Activated naive CD4-positive, alpha-beta T cell treated with anti-CD3 and anti-CD28 coated beads for 36 hours (primary cell): ENCODE measurements at regions not wholly inside any gene's neighbourhood (a gene's known extent, or its start where the extent isn't known, plus 50 kb on each side); places are given as distances from the start of the nearest gene placed in this dataset.

ENCODE experiments used
- CTCF ChIA-PET: fragments of 350-600 bp; sonication (Branson Sonifier 250); formaldehyde crosslinking; loops from one replicate; lab custom pipeline; 2021; ENCODE audit warnings: antibody characterized with exemption; lab: Charles Lee
- DNase-seq: peaks from one replicate; pipeline ENCODE4 v3.0.0-alpha.2; 2020
- H3K27ac Mint-ChIP-seq: one replicate; pipeline ENCODE4 v1.8.0; 2021; ENCODE audit warnings: mild to moderate bottlenecking, mixed read lengths
- H3K27me3 Mint-ChIP-seq: one replicate; pipeline ENCODE4 v1.8.0; 2021; ENCODE audit warnings: low read depth, mixed read lengths
- H3K36me3 Mint-ChIP-seq: one replicate; pipeline ENCODE4 v1.8.0; 2021; ENCODE audit warnings: low read depth, mixed read lengths
- H3K4me1 Mint-ChIP-seq: one replicate; pipeline ENCODE4 v1.8.0; 2021; ENCODE audit warnings: low read depth, mixed read lengths
- H3K4me3 Mint-ChIP-seq: one replicate; pipeline ENCODE4 v1.8.0; 2021; ENCODE audit warnings: mild to moderate bottlenecking, moderate library complexity, mixed read lengths
- H3K9me3 Mint-ChIP-seq: one replicate; pipeline ENCODE4 v1.8.0; 2021; ENCODE audit warnings: mixed read lengths
- intact Hi-C: fragments of 100-400 bp; cut with micrococcal nuclease; formaldehyde crosslinking; loops from one replicate; pipeline ENCODE4 v1.15.1; 2023

DNA sequence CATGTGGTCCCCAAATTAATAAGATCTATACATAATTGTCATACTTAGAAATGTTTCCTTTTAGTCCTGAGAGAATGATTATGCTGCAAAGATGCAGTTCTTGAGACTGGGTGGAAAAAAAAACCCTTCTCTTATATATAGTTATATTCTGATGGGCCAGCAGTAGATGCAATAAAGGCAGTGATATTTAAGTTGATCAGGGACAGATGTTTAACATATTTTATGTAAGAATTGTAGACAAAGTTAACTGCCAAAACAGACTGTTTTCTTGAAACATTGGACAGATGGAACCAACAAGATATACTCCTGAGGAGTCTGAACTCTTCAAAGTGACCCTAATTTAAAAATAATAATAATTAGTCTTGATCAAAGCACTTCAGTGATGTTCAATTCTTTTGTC, 172.0 kb upstream of the LRIG1 start:
- Mint-ChIP-seq H3K27me3 (no peaks in the 10 kb centered on the region), H3K36me3 (no peaks in the 10 kb centered on the region), H3K9me3 (no peaks in the 10 kb centered on the region), H3K27ac (no peak overlapping the region), H3K4me1 (no peaks in the 10 kb centered on the region), H3K4me3 (no peak overlapping the region)
- CTCF ChIA-PET, result no interaction called here
- intact Hi-C loops, result no loop called here
- no peak for DNase-seq

DNA sequence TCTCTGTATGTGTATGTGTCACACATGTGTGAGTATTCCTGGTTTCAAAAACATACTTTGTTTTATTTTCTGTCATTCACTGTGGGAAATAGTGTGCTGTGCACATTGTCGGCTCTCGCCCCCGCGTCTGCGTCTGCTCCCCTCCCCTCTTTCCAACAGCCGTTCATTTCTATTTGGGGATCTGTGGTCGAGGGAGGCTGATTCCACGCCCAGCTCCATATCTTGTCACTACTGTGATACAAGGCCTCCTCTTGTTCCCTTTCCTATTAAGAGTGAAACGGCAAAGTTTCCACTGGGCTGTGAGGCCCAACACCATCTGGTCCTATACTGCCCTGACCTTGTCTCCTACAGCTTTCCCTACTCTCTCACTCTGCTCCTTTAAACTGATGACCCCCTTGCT, 172.5 kb upstream of the LRIG1 start:
- Mint-ChIP-seq H3K27ac (no peak overlapping the region), H3K4me3 (no peak overlapping the region), H3K27me3 (no peaks in the 10 kb centered on the region), H3K36me3 (no peaks in the 10 kb centered on the region), H3K4me1 (no peaks in the 10 kb centered on the region), H3K9me3 (peaks cover 2% of the 10 kb centered on the region)
- CTCF ChIA-PET, result no interaction called here
- no peak for DNase-seq
- intact Hi-C loops, result no loop called here

DNA sequence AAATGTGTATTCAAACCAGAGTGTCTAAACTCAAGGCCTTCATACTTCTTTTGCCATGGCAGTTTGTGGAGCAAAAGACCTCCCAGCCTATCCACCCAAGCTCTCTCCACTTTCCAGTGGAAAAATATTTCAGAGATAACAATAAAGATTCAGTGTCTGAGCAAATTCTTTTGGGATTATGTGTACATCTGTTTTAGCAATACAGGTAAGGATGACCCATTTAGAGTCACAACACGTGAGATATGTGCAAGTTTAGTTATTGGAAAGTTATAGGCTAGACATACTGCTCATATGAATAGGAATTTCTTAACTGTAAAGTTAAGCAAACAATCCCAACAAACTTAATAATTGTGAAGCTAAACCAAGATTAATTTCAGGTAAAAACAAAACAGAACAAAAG, 174.5 kb upstream of the LRIG1 start:
- Mint-ChIP-seq H3K27me3 (no peaks in the 10 kb centered on the region), H3K27ac (no peak overlapping the region), H3K9me3 (peaks cover 4% of the 10 kb centered on the region), H3K36me3 (no peaks in the 10 kb centered on the region), H3K4me1 (no peaks in the 10 kb centered on the region), H3K4me3 (no peak overlapping the region)
- no peak for DNase-seq
- intact Hi-C loops, result no loop called here
- CTCF ChIA-PET, result no interaction called here

DNA sequence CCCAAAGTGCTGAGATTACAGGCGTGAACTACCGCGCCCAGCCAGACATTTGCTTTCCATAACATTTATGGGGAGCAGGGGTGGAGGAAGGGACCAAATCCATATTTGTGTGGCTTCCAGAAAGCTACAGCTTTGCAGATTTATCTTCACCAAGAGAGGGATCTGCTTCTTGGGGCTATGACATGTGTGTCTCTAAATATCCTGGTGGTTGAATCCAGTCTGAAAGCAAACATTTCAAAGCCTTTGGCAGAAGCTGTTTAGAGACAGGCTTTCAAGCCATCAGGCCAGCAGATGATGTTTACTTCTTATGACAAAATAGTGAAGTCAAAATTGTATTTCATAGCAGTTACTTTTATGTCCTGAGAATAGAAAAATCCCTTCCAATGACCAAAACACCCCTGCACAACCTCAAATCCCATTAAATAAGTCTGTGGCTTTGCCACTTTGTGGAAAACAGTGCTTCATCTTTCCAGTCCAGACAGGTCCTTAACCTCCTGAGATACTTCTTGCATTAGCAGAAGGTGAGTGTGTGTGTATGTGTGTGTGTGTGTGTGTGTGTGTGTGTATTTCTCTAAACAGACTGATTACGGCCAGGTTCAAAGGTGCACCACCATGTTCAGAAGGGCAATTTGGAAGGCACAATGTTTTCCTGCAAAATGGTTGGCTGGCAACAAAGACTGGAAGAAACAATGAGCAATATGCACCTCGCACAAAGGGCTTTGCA, 191.4 kb upstream of the LRIG1 start:
- CTCF ChIA-PET, result no interaction called here
- Mint-ChIP-seq H3K27me3 (peaks cover 2% of the 10 kb centered on the region), H3K4me1 (no peaks in the 10 kb centered on the region), H3K9me3 (no peaks in the 10 kb centered on the region), H3K27ac (no peak overlapping the region), H3K4me3 (no peak overlapping the region), H3K36me3 (no peaks in the 10 kb centered on the region)
- no peak for DNase-seq
- intact Hi-C loops, result no loop called here

DNA sequence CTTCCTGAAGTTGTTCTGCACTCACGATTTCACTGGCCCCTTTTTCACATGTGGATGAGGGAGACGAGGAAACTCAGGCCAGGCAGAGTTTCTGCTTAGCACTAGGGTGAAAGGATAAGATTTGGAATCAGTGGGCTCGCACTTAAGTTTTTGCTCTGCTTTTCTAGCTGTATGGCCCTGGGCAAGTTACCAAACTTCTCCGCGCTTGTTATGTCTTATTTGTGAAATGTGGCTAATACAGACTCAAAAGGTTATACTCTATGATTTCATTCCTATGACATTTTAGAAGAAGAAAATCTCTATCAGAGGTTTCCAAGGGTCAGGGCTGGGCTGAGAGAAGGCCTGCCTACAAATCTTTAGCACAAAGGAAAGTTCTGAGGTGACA, 191.9 kb upstream of the LRIG1 start:
- Mint-ChIP-seq H3K27ac (no peak overlapping the region), H3K36me3 (no peaks in the 10 kb centered on the region), H3K9me3 (no peaks in the 10 kb centered on the region), H3K27me3 (peaks cover 2% of the 10 kb centered on the region), H3K4me3 (no peak overlapping the region), H3K4me1 (no peaks in the 10 kb centered on the region)
- no peak for DNase-seq
- CTCF ChIA-PET, result interaction anchor here (0.6 kb wide), 1 partner anchor 285 kb away, joined by 3 read pairs; no protein-coding TSS in a partner anchor
- intact Hi-C loops, result no loop called here

DNA sequence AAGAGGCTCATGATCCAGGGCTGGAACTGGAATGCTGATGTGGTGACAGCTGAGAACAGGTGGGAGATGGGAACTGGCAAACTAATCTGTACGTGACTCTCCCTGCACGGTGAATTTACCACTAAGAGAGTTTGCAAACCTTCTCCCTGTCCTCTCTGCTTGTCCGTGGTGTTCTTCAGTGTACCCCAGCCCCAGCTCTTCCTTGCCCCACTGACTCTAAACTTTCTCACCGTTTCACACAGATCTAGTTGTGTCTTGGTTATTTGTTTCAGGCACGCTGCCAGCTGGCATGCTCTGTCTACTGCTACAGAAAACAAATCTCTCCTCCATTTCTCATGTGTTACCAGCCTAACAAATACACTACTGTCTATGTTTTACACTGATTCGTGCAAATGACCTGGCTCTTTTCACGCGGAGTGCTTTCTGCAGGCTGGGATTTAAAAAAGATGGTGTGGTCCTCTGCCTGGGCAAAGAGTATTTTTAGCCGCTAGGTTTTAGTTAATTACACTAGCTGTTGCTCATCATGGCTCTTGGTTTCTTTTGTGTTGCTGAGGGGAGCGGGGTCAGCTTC, 192.7 kb upstream of the LRIG1 start:
- peaks cover 2% of the 10 kb centered on the region for H3K27me3 Mint-ChIP-seq
- DNase-seq, result no peak
- CTCF ChIA-PET, result no interaction called here
- intact Hi-C loops, result no loop called here
- no peak overlapping the region for H3K4me3 Mint-ChIP-seq
- no peaks in the 10 kb centered on the region for H3K9me3 Mint-ChIP-seq
- no peak overlapping the region for H3K27ac Mint-ChIP-seq
- H3K4me1 Mint-ChIP-seq, result no peaks in the 10 kb centered on the region
- no peaks in the 10 kb centered on the region for H3K36me3 Mint-ChIP-seq

DNA sequence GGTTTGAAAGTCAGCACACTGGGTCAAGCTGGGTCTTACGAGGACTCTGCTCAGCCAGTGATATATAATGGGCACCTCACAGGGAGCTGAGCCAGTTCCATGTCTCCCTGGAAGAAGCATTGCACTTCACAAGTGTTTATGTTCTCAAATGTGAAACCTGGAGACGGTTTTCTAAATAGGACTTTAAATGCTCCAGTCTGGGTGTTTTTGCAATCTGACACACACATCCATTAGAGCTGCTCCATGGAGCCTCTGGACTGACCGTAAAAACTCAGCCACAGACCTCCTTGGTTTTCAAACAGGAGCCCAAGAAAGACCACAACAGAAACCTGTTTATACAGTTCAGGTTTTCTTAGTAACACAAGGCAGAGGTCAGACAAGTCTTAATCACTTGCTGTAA, 201.3 kb upstream of the LRIG1 start:
- Mint-ChIP-seq H3K9me3 (no peaks in the 10 kb centered on the region), H3K27me3 (no peaks in the 10 kb centered on the region), H3K36me3 (no peaks in the 10 kb centered on the region), H3K4me1 (no peaks in the 10 kb centered on the region), H3K27ac (no peak overlapping the region), H3K4me3 (no peak overlapping the region)
- no peak for DNase-seq
- intact Hi-C loops, result no loop called here
- CTCF ChIA-PET, result no interaction called here

DNA sequence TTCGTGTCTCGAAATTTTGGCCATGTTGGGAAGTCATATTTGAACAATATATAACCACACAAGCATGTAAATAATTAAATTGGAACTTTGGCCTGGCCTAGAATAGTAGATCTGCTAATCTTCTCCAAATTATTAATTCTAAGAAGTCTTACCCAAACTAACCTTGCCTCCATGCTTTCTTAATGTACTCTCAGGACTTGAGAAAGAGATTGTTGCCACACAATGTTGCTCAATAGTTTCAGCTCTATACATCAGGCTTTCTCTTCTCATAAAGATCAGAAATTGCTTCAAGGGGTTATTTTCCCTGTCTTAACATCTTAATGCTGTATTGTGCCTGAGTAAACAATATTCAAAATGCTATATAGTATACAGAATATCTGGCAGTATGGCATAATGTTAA, 202.7 kb upstream of the LRIG1 start:
- Mint-ChIP-seq H3K4me1 (no peaks in the 10 kb centered on the region), H3K36me3 (no peaks in the 10 kb centered on the region), H3K9me3 (no peaks in the 10 kb centered on the region), H3K27me3 (peaks cover 2% of the 10 kb centered on the region), H3K4me3 (no peak overlapping the region), H3K27ac (no peak overlapping the region)
- intact Hi-C loops, result no loop called here
- DNase-seq, result no peak
- CTCF ChIA-PET, result no interaction called here

DNA sequence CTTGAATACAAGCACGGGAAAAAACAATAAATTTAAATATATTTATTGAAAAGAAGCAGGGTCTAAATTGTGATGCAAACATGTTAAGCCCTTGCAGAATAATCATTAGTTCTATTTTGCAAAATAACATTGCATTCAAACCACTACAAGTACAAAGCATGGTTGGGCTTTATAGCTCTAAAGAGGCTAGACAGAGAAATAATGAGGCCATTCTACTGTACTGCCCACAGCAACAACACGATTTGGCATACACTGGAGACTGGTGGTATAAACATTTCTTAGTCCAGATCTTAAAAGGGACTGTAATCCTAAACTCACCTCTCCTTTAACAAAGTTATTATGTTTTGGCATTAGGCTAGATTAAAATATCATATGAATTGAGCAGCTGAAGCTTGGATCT, 204.3 kb upstream of the LRIG1 start:
- Mint-ChIP-seq H3K27me3 (peaks cover 3% of the 10 kb centered on the region), H3K36me3 (no peaks in the 10 kb centered on the region), H3K4me1 (no peaks in the 10 kb centered on the region), H3K4me3 (no peak overlapping the region), H3K9me3 (no peaks in the 10 kb centered on the region), H3K27ac (no peak overlapping the region)
- DNase-seq, result no peak
- intact Hi-C loops, result no loop called here
- CTCF ChIA-PET, result no interaction called here

DNA sequence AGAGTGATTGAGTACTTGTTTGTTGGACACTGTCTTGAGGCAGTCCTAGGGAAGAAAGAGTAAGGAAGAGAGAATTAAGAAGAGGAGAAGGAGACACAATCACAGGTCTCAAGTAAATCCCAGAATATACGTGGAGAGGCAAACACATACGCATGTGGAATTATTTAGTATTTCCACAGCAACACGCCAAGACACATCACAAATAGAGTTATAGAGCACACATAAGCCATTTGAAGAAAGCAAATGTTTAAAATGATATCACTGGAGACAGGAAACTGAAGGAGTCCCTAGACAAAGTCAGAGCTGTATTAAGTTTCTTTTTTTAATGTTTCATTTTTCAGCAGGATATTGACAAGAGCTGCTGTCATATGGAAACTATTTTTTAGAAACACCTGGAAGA, 206.1 kb upstream of the LRIG1 start:
- H3K4me1 Mint-ChIP-seq, result no peaks in the 10 kb centered on the region
- no peak overlapping the region for H3K4me3 Mint-ChIP-seq
- peaks cover 3% of the 10 kb centered on the region for H3K27me3 Mint-ChIP-seq
- intact Hi-C loops, result no loop called here
- CTCF ChIA-PET, result no interaction called here
- no peaks in the 10 kb centered on the region for H3K36me3 Mint-ChIP-seq
- H3K27ac Mint-ChIP-seq, result no peak overlapping the region
- no peaks in the 10 kb centered on the region for H3K9me3 Mint-ChIP-seq
- no peak for DNase-seq

DNA sequence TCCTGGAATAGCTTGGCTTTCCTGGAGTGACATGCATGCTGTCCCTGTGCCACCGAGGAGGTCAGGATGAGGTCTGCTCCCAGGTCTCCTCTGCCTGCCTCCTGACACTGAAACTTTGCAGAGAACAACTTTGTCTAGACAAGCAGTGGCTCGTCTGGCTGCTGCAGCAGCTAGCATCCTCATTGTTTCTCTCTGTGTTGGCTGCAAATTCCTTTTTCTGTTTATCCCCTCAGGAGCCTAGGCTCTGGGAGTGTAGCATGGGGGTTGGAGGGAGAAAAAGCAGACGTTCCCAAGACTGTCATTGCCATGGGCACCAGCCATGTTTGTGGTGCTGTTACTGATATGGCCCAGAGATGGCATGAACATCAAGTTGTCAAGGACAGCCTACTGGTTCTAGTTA, 208.7 kb upstream of the LRIG1 start:
- Mint-ChIP-seq H3K4me3 (no peak overlapping the region), H3K27me3 (peaks cover 3% of the 10 kb centered on the region), H3K9me3 (no peaks in the 10 kb centered on the region), H3K36me3 (no peaks in the 10 kb centered on the region), H3K4me1 (no peaks in the 10 kb centered on the region), H3K27ac (no peak overlapping the region)
- CTCF ChIA-PET, result interaction anchor here (0.9 kb wide), 1 partner anchor 113 kb away, joined by 3 read pairs; no protein-coding TSS in a partner anchor
- intact Hi-C loops, result no loop called here
- no peak for DNase-seq

DNA sequence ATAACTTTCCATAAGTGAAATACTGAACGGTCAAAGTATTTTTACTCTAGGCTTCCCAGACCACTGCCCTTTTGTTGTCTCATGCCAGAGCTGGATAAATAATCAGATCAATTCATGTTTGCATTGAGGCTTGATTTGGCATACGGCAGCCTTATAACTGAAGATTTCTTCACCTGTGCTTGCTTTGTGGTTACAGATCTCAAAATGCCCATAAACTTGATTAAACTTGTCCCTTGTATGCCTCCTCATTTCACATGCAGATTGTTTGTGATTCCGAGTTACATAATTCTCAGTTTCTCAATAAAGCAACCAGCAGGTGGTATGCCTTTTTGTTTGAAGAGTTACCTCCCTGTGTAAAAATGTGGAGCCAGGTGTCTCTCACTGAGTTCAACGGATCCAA, 211.4 kb upstream of the LRIG1 start:
- no peak for DNase-seq
- CTCF ChIA-PET, result no interaction called here

DNA sequence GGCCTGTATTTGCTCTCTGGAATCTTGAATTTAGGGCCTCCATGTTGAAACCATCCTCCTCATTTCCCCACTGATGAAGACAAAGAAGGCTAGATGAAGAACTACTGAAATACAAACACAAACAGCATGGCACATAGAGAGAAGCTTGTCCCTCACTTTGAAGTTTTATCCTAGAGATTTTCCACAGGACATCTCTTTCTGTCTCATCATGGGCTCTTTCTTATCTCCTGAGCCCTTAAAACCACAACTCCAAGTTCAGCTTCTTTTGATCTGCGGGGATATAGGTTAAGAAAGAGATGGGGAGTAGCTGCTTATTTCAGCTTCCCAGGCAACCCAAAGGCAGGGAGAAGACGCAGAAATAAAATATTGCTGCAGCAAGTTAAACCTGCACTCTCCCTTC, 213.1 kb upstream of the LRIG1 start:
- CTCF ChIA-PET, result interaction anchor here (0.5 kb wide), 1 partner anchor 690 kb away, joined by 3 read pairs; no protein-coding TSS in a partner anchor
- no peaks in the 10 kb centered on the region for H3K9me3 Mint-ChIP-seq
- no peaks in the 10 kb centered on the region for H3K36me3 Mint-ChIP-seq

More for the DNA sequence above, 211.4 kb upstream of the LRIG1 start:
- H3K9me3 Mint-ChIP-seq, result no peaks in the 10 kb centered on the region
- intact Hi-C loops, result no loop called here
- no peaks in the 10 kb centered on the region for H3K36me3 Mint-ChIP-seq
- H3K27me3 Mint-ChIP-seq, result peaks cover 3% of the 10 kb centered on the region
- H3K4me1 Mint-ChIP-seq, result no peaks in the 10 kb centered on the region
- H3K4me3 Mint-ChIP-seq, result no peak overlapping the region
- H3K27ac Mint-ChIP-seq, result no peak overlapping the region

More for the DNA sequence above, 213.1 kb upstream of the LRIG1 start:
- intact Hi-C loops, result no loop called here
- Mint-ChIP-seq H3K4me1 (no peaks in the 10 kb centered on the region), H3K27me3 (no peaks in the 10 kb centered on the region), H3K4me3 (no peak overlapping the region), H3K27ac (no peak overlapping the region)
- DNase-seq, result no peak
